H9 (cell line): ENCODE measurements at regions not wholly inside any gene's neighbourhood (a gene's known extent, or its start where the extent isn't known, plus 50 kb on each side); places are given as distances from the start of the nearest gene placed in this dataset.

Source experiments
- DNase-seq: peaks from one replicate; pipeline ENCODE4 v3.0.0-alpha.2; 2017
- H2AFZ ChIP-seq: one replicate; pipeline ENCODE4 v1.6.1; 2013; ENCODE audit warnings: mild to moderate bottlenecking, low read length, control low read depth, moderate library complexity
- H2AK5ac ChIP-seq: 2 replicates; pipeline ENCODE4 v1.6.1; 2013; ENCODE audit warnings: low read length, control low read depth, mixed read lengths; ENCODE audit not compliant: insufficient read length
- H2BK120ac ChIP-seq: one replicate; pipeline ENCODE4 v1.6.1; 2013; ENCODE audit warnings: low read depth, mild to moderate bottlenecking, low read length, control low read depth, inconsistent platforms; ENCODE audit not compliant: poor library complexity, severe bottlenecking
- H2BK12ac ChIP-seq: 2 replicates; pipeline ENCODE4 v1.6.1; 2013; ENCODE audit warnings: low read length, control low read depth, mixed read lengths, low read depth; ENCODE audit not compliant: insufficient read length
- H2BK15ac ChIP-seq: 2 replicates; pipeline ENCODE4 v1.6.1; 2013; ENCODE audit warnings: low read depth, low read length, control low read depth
- H2BK20ac ChIP-seq: one replicate; pipeline ENCODE4 v1.6.1; 2013; ENCODE audit warnings: low read depth, mild to moderate bottlenecking, low read length, control low read depth, inconsistent platforms; ENCODE audit not compliant: poor library complexity, severe bottlenecking
- H2BK5ac ChIP-seq: 2 replicates; pipeline ENCODE4 v1.6.1; 2013; ENCODE audit warnings: low read length, control low read depth, mixed read lengths; ENCODE audit not compliant: insufficient read length
- H3K14ac ChIP-seq: 2 replicates; pipeline ENCODE4 v1.6.1; 2013; ENCODE audit warnings: low read length, control low read depth; ENCODE audit not compliant: insufficient read depth
- H3K18ac ChIP-seq: 2 replicates; pipeline ENCODE4 v1.6.1; 2013; ENCODE audit warnings: low read depth, mild to moderate bottlenecking, mixed read lengths, low read length, control low read depth; ENCODE audit not compliant: insufficient read length
- H3K23ac ChIP-seq: 2 replicates; pipeline ENCODE4 v1.6.1; 2013; ENCODE audit warnings: low read length, control low read depth, mixed read lengths, low read depth; ENCODE audit not compliant: insufficient read length
- H3K23me2 ChIP-seq: 2 replicates; pipeline ENCODE4 v1.6.1; 2013; ENCODE audit warnings: low read depth, mild to moderate bottlenecking, mixed read lengths, low read length, control low read depth; ENCODE audit not compliant: insufficient read length, poor library complexity, severe bottlenecking
- H3K27ac ChIP-seq: 2 replicates; pipeline ENCODE4 v1.5.1; 2013; ENCODE audit warnings: low read length, control low read depth, mixed read lengths, low read depth; ENCODE audit not compliant: insufficient read length
- H3K27me3 ChIP-seq: 2 replicates; pipeline ENCODE4 v1.6.1; 2013; ENCODE audit warnings: low read length, control low read depth, inconsistent platforms; ENCODE audit not compliant: insufficient read depth
- H3K4ac ChIP-seq: 2 replicates; pipeline ENCODE4 v1.6.1; 2013; ENCODE audit warnings: low read depth, mild to moderate bottlenecking, control low read depth, inconsistent platforms, low read length, moderate library complexity
- H3K4me1 ChIP-seq: 2 replicates; pipeline ENCODE4 v1.6.1; 2013; ENCODE audit warnings: low read length, control low read depth, inconsistent platforms; ENCODE audit not compliant: insufficient read depth
- H3K4me2 ChIP-seq: 2 replicates; pipeline ENCODE4 v1.6.1; 2013; ENCODE audit warnings: low read length, control low read depth, mixed read lengths; ENCODE audit not compliant: insufficient read length, insufficient read depth
- H3K56ac ChIP-seq: 2 replicates; pipeline ENCODE4 v1.6.1; 2013; ENCODE audit warnings: low read depth, mild to moderate bottlenecking, mixed read lengths, low read length, control low read depth; ENCODE audit not compliant: insufficient read length
- H3K79me1 ChIP-seq: 2 replicates; pipeline ENCODE4 v1.6.1; 2013; ENCODE audit warnings: low read depth, mild to moderate bottlenecking, moderate library complexity, low read length, control low read depth, inconsistent platforms; ENCODE audit not compliant: insufficient read depth, poor library complexity, severe bottlenecking
- H3K79me2 ChIP-seq: 2 replicates; pipeline ENCODE4 v1.6.1; 2013; ENCODE audit warnings: low read length, control low read depth, inconsistent platforms; ENCODE audit not compliant: insufficient read depth
- H3K9ac ChIP-seq: 2 replicates; pipeline ENCODE4 v1.6.1; 2013; ENCODE audit warnings: low read length, control low read depth, mixed read lengths; ENCODE audit not compliant: insufficient read length; ENCODE audit errors: extremely low read depth
- H3K9me3 ChIP-seq: one replicate; pipeline ENCODE4 v1.6.1; 2013; ENCODE audit warnings: low read depth, low read length, inconsistent platforms; ENCODE audit not compliant: control insufficient read depth
- H3T11ph ChIP-seq: one replicate; pipeline ENCODE4 v1.6.1; 2013; ENCODE audit warnings: mild to moderate bottlenecking, low read length, control low read depth, inconsistent platforms
- H4K20me1 ChIP-seq: one replicate; pipeline ENCODE4 v1.6.1; 2013; ENCODE audit not compliant: control insufficient read depth, insufficient read length, insufficient read depth
- H4K5ac ChIP-seq: 2 replicates; pipeline ENCODE4 v1.6.1; 2013; ENCODE audit warnings: low read depth, mild to moderate bottlenecking, mixed read lengths, low read length, control low read depth; ENCODE audit not compliant: insufficient read length
- H4K8ac ChIP-seq: replicated peaks from 2 replicates; pipeline ENCODE4 v1.6.1; 2013; ENCODE audit warnings: low read length, control low read depth, mixed read lengths, low read depth; ENCODE audit not compliant: insufficient read length
- H4K91ac ChIP-seq: 2 replicates; pipeline ENCODE4 v1.6.1; 2013; ENCODE audit warnings: low read depth, mild to moderate bottlenecking, moderate library complexity, mixed read lengths, low read length, control low read depth; ENCODE audit not compliant: insufficient read length
- H3K27ac Mint-ChIP-seq, 3 experiments: 2 replicates in 2 of 3; 3 replicates in 1 of 3; pipeline ENCODE4 v1.8.0; 2020 to 2021; ENCODE audit warnings: mixed read lengths in 3 of 3, mild to moderate bottlenecking in 1 of 3, moderate library complexity in 1 of 3
- H3K27me3 Mint-ChIP-seq: 2 replicates; pipeline ENCODE4 v1.8.0; 2021; ENCODE audit warnings: low read depth, mild to moderate bottlenecking, moderate library complexity, mixed read lengths
- H3K36me3 Mint-ChIP-seq, 3 experiments: 2 replicates in 2 of 3; 3 replicates in 1 of 3; pipeline ENCODE4 v1.8.0; 2020 to 2021; ENCODE audit warnings: low read depth in 3 of 3, mixed read lengths in 3 of 3; ENCODE audit not compliant: insufficient read depth in 1 of 3
- H3K4me1 Mint-ChIP-seq, 2 experiments: 2 replicates each; pipeline ENCODE4 v1.8.0; 2020; ENCODE audit warnings: mixed read lengths in 2 of 2
- H3K4me3 Mint-ChIP-seq, 2 experiments: 2 replicates in 1 of 2; 3 replicates in 1 of 2; pipeline ENCODE4 v1.8.0; 2020 to 2021; ENCODE audit warnings: mild to moderate bottlenecking in 2 of 2, mixed read lengths in 2 of 2, moderate library complexity in 1 of 2
- H3K9me3 Mint-ChIP-seq, 2 experiments: 2 replicates in 1 of 2; 3 replicates in 1 of 2; pipeline ENCODE4 v1.8.0; 2020; ENCODE audit warnings: mild to moderate bottlenecking in 2 of 2, mixed read lengths in 2 of 2, moderate library complexity in 1 of 2
- WGBS: extraction: QIAGEN DNeasy Blood & Tissue Kit; methylation state at CpG from one replicate; pipeline ENCODE4 v1.1.7; 2013; ENCODE audit warnings: missing lambda C conversion rate, low lambda C conversion rate, mixed read lengths; ENCODE audit not compliant: insufficient read length; ENCODE audit errors: extremely low coverage; 5-methylcytosine and 5-hydroxymethylcytosine counted together
- TF ChIP-seq, protein P1 (sequence below): fragments of 200-600 bp; sonication (generic); conservative IDR thresholded peaks from 3 replicates; pipeline ENCODE4 v1.8.0; 2021; ENCODE audit warnings: antibody characterized with exemption, mild to moderate bottlenecking

DNA sequence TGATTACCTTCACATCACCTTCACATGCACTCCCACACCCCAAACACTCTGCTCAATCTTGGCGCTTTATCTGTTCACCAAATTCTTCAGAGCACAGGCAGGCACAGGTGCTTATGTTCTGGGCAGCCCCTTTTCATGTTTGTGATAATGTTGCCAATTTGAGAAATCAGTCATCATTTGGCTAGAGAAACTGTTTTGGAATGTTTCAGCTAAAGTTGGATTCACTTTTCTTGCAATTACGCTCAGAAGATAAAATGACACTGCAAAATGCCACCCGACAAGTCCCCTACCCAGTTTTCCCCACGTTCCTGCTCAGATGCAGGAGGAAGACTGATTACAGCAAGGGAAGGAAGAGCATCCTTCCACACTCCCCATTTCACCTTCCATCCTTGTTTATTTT lies 192.9 kb upstream of the LRRN1 start:
- no peak overlapping the region for H2BK15ac ChIP-seq
- H3K79me1 ChIP-seq = no peaks in the 10 kb centered on the region
- no peak overlapping the region for H2BK120ac ChIP-seq
- WGBS = no CpG with 5 or more reads among the region's 4 CpGs
- TF ChIP-seq, protein P1, sequence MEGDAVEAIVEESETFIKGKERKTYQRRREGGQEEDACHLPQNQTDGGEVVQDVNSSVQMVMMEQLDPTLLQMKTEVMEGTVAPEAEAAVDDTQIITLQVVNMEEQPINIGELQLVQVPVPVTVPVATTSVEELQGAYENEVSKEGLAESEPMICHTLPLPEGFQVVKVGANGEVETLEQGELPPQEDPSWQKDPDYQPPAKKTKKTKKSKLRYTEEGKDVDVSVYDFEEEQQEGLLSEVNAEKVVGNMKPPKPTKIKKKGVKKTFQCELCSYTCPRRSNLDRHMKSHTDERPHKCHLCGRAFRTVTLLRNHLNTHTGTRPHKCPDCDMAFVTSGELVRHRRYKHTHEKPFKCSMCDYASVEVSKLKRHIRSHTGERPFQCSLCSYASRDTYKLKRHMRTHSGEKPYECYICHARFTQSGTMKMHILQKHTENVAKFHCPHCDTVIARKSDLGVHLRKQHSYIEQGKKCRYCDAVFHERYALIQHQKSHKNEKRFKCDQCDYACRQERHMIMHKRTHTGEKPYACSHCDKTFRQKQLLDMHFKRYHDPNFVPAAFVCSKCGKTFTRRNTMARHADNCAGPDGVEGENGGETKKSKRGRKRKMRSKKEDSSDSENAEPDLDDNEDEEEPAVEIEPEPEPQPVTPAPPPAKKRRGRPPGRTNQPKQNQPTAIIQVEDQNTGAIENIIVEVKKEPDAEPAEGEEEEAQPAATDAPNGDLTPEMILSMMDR = no peak
- DNase-seq = no peak
- no peak overlapping the region for H2BK12ac ChIP-seq
- H4K91ac ChIP-seq = no peak overlapping the region
- Mint-ChIP-seq H3K4me3 (no peak overlapping the region), H3K27ac (no peak overlapping the region; a peak in 1 of 7 replicates), H3K27me3 (peaks cover 2% of the 10 kb centered on the region; the same call in 1 of the 2 replicates), H3K9me3 (peaks cover 2 to 6% of the 10 kb centered on the region in 2 experiments; a peak in 2 of 5 replicates), H3K4me1 (peaks cover 10 to 14% of the 10 kb centered on the region in 2 experiments), H3K36me3 (no peaks in the 10 kb centered on the region; a peak in 1 of 7 replicates)
- H3K9me3 ChIP-seq = no peaks in the 10 kb centered on the region
- H3K4me1 ChIP-seq = peaks cover 6% of the 10 kb centered on the region; the same call in 1 of the 2 replicates
- no peak overlapping the region for H3K27ac ChIP-seq
- H3K79me2 ChIP-seq = no peaks in the 10 kb centered on the region
- no peak overlapping the region for H2BK20ac ChIP-seq
- no peak overlapping the region for H4K8ac ChIP-seq
- no peak overlapping the region for H3K4me2 ChIP-seq
- no peak overlapping the region for H2AK5ac ChIP-seq
- H3K9ac ChIP-seq = no peak overlapping the region
- H3K56ac ChIP-seq = no peak overlapping the region
- H2BK5ac ChIP-seq = no peak overlapping the region
- no peaks in the 10 kb centered on the region for H3K23me2 ChIP-seq
- H3K23ac ChIP-seq = no peak overlapping the region
- no peaks in the 10 kb centered on the region for H3K27me3 ChIP-seq
- H3K14ac ChIP-seq = no peak overlapping the region
- no peak overlapping the region for H2AFZ ChIP-seq
- no peak overlapping the region for H3K18ac ChIP-seq
- no peak overlapping the region for H3K4ac ChIP-seq
- H4K5ac ChIP-seq = no peak overlapping the region
- no peak overlapping the region for H3T11ph ChIP-seq
- no peaks in the 10 kb centered on the region for H4K20me1 ChIP-seq
